HL-60 (cell line): ENCODE measurements at regions not wholly inside any gene's neighbourhood (a gene's known extent, or its start where the extent isn't known, plus 50 kb on each side); places are given as distances from the start of the nearest gene placed in this dataset.
"Not testable (repeated sequence)": the region's sequence is repeated elsewhere in the genome, so short reads cannot be mapped to it uniquely, and the experiment has no call there.

ENCODE experiments used
- DNase-seq, 2 experiments: peaks; one replicate each; pipeline ENCODE4 v3.0.0-alpha.2; 2010 to 2020; ENCODE audit warnings: low read depth in 1 of 2, low spot score in 1 of 2
- H3K27ac ChIP-seq: fragments of 250-450 bp; sonication (Bioruptor Pico); replicated peaks from 2 replicates; pipeline ENCODE4 v1.5.1; 2020; ENCODE audit warnings: mild to moderate bottlenecking, moderate library complexity
- H3K27me3 ChIP-seq: fragments of 250-450 bp; sonication (Bioruptor Pico); 2 replicates; pipeline ENCODE4 v1.5.1; 2021; ENCODE audit warnings: mild to moderate bottlenecking, moderate library complexity; ENCODE audit not compliant: insufficient read depth, poor library complexity, severe bottlenecking
- H3K4me3 ChIP-seq: replicated peaks from 2 replicates; pipeline ENCODE4 v1.5.1; 2011; ENCODE audit warnings: mild to moderate bottlenecking, control low read depth, low read length; ENCODE audit not compliant: insufficient read depth
- CTCF ChIP-seq: IDR thresholded peaks from one replicate; pipeline ENCODE4 v1.5.1; 2011; ENCODE audit warnings: low read length, control low read depth, inconsistent platforms; ENCODE audit not compliant: insufficient read depth
- GABPA ChIP-seq: IDR thresholded peaks from 2 replicates; pipeline ENCODE4 v1.6.1; 2012; ENCODE audit warnings: low read depth
- POLR2AphosphoS5 ChIP-seq: IDR thresholded peaks from 2 replicates; pipeline ENCODE4 v1.6.1; 2012; ENCODE audit warnings: low read depth
- REST ChIP-seq: IDR thresholded peaks from 2 replicates; pipeline ENCODE4 v1.6.1; 2012; ENCODE audit warnings: low read depth; ENCODE audit not compliant: insufficient replicate concordance
- SPI1 ChIP-seq: IDR thresholded peaks from 2 replicates; pipeline ENCODE4 v1.6.1; 2012; ENCODE audit warnings: low read depth, mild to moderate bottlenecking, borderline replicate concordance

- Histone ChIP-seq H3K27me3 (no peaks in the 10 kb centered on the region), H3K27ac (no peak overlapping the region), H3K4me3 (no peak overlapping the region)
- no peak for DNase-seq
- TF ChIP-seq POLR2AphosphoS5 (no peak), CTCF (no peak), REST (no peak), SPI1 (no peak), GABPA (no peak)
Observed at GRCh38 chr13:99756281-99756680, 215.3 kb downstream of the ZIC5 start.

GRCh38 chr13:99754750-99755149, 216.8 kb downstream of the ZIC5 start:
- not testable (repeated sequence) for H3K27me3 ChIP-seq, H3K27ac ChIP-seq, DNase-seq, H3K4me3 ChIP-seq

GRCh38 chr13:99752373-99752772, 219.2 kb downstream of the ZIC5 start:
- DNase-seq: no peak
- Histone ChIP-seq H3K27ac (no peak overlapping the region), H3K27me3 (no peaks in the 10 kb centered on the region), H3K4me3 (no peak overlapping the region)
- TF ChIP-seq CTCF (no peak), REST (no peak), GABPA (no peak), SPI1 (no peak), POLR2AphosphoS5 (no peak)

GRCh38 chr13:99751517-99752199, 219.9 kb downstream of the ZIC5 start:
- no peak for DNase-seq
- TF ChIP-seq REST (no peak), CTCF (no peak), SPI1 (no peak), POLR2AphosphoS5 (no peak), GABPA (no peak)
- Histone ChIP-seq H3K27me3 (no peaks in the 10 kb centered on the region), H3K4me3 (no peak overlapping the region), H3K27ac (no peak overlapping the region)
